PC-3 (cell line): ENCODE measurements at regions not wholly inside any gene's neighbourhood (a gene's known extent, or its start where the extent isn't known, plus 50 kb on each side); places are given as distances from the start of the nearest gene placed in this dataset.

Experiments
- EZH2 ChIP-seq: fragments of 300-600 bp; sonication (generic); IDR thresholded peaks from one replicate; pipeline ENCODE4 v1.6.1; 2017; ENCODE audit warnings: antibody characterized with exemption, mild to moderate bottlenecking, low read length; ENCODE audit not compliant: unreplicated experiment
- EZH2phosphoT487 ChIP-seq: fragments of 300-600 bp; sonication (generic); IDR thresholded peaks from 2 replicates; pipeline ENCODE4 v1.6.1; 2018; ENCODE audit warnings: mild to moderate bottlenecking, antibody characterized with exemption, low read length, borderline replicate concordance
- TF ChIP-seq, protein P1 (sequence below): fragments of 300-600 bp; sonication (generic); conservative IDR thresholded peaks from 2 replicates; pipeline ENCODE4 v1.5.1; 2017; ENCODE audit warnings: antibody characterized with exemption, low read depth, mild to moderate bottlenecking, low read length

DNA sequence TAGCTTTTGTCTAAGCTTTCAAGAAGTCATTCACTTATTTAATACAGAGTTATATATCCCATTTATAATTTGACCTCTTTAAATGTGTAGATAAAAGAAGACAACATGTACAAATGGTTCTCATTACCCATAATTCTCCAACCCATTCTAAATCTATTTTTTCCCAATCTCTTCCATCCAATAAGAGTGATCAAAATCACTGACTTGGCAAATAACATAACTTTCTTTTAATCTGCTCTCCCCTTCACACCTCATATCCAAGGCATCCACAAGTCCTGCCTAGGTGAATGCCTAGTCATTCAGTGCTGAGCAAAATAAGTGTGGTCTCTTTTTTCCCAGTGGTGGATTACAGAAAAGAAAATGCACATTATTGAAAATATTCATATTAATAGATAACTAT, 1231.1 kb downstream of the CDH11 start:
- TF ChIP-seq, protein P1, sequence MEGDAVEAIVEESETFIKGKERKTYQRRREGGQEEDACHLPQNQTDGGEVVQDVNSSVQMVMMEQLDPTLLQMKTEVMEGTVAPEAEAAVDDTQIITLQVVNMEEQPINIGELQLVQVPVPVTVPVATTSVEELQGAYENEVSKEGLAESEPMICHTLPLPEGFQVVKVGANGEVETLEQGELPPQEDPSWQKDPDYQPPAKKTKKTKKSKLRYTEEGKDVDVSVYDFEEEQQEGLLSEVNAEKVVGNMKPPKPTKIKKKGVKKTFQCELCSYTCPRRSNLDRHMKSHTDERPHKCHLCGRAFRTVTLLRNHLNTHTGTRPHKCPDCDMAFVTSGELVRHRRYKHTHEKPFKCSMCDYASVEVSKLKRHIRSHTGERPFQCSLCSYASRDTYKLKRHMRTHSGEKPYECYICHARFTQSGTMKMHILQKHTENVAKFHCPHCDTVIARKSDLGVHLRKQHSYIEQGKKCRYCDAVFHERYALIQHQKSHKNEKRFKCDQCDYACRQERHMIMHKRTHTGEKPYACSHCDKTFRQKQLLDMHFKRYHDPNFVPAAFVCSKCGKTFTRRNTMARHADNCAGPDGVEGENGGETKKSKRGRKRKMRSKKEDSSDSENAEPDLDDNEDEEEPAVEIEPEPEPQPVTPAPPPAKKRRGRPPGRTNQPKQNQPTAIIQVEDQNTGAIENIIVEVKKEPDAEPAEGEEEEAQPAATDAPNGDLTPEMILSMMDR, result no peak
- TF ChIP-seq EZH2phosphoT487 (no peak), EZH2 (no peak)
